IPS-15b (cell line): ENCODE measurements at regions not wholly inside any gene's neighbourhood (a gene's known extent, or its start where the extent isn't known, plus 50 kb on each side); places are given as distances from the start of the nearest gene placed in this dataset.

Experiments
- H3K27me3 ChIP-seq: one replicate; pipeline ENCODE4 v1.6.1; 2013; ENCODE audit warnings: low read length; ENCODE audit not compliant: control insufficient read depth, insufficient read depth
- H3K36me3 ChIP-seq: one replicate; pipeline ENCODE4 v1.6.1; 2013; ENCODE audit warnings: low read length; ENCODE audit not compliant: control insufficient read depth, insufficient read depth
- H3K4me1 ChIP-seq: one replicate; pipeline ENCODE4 v1.6.1; 2013; ENCODE audit warnings: mild to moderate bottlenecking, low read length; ENCODE audit not compliant: control insufficient read depth, insufficient read depth
- H3K4me3 ChIP-seq: one replicate; pipeline ENCODE4 v1.5.1; 2013; ENCODE audit warnings: low read depth, low read length
- H3K9ac ChIP-seq: one replicate; pipeline ENCODE4 v1.6.1; 2013; ENCODE audit warnings: low read depth, mild to moderate bottlenecking, low read length
- H3K9me3 ChIP-seq: one replicate; pipeline ENCODE4 v1.6.1; 2013; ENCODE audit warnings: mild to moderate bottlenecking, low read length; ENCODE audit not compliant: control insufficient read depth, insufficient read depth

- Histone ChIP-seq H3K4me3 (no peak overlapping the region), H3K4me1 (no peaks in the 10 kb centered on the region), H3K9ac (no peak overlapping the region), H3K36me3 (no peaks in the 10 kb centered on the region), H3K27me3 (no peaks in the 10 kb centered on the region), H3K9me3 (no peaks in the 10 kb centered on the region)
Observed at GRCh38 chr9:75692309-75692708, 198.2 kb upstream of the PCSK5 start.

- H3K9ac ChIP-seq: no peak overlapping the region
- H3K36me3 ChIP-seq: no peaks in the 10 kb centered on the region
- no peaks in the 10 kb centered on the region for H3K9me3 ChIP-seq
- no peaks in the 10 kb centered on the region for H3K4me1 ChIP-seq
- H3K27me3 ChIP-seq: no peaks in the 10 kb centered on the region
- H3K4me3 ChIP-seq: no peak overlapping the region
Observed at GRCh38 chr9:75695921-75696320, 194.6 kb upstream of the PCSK5 start.

GRCh38 chr9:75699017-75699416 is 191.5 kb upstream of the PCSK5 start:
- no peaks in the 10 kb centered on the region for H3K27me3 ChIP-seq
- H3K36me3 ChIP-seq: no peaks in the 10 kb centered on the region
- H3K4me3 ChIP-seq: no peak overlapping the region
- no peaks in the 10 kb centered on the region for H3K9me3 ChIP-seq
- H3K9ac ChIP-seq: no peak overlapping the region
- H3K4me1 ChIP-seq: no peaks in the 10 kb centered on the region

GRCh38 chr9:75699625-75700251 is 190.7 kb upstream of the PCSK5 start:
- H3K9ac ChIP-seq: no peak overlapping the region
- no peaks in the 10 kb centered on the region for H3K4me1 ChIP-seq
- H3K4me3 ChIP-seq: no peak overlapping the region
- no peaks in the 10 kb centered on the region for H3K27me3 ChIP-seq
- no peaks in the 10 kb centered on the region for H3K9me3 ChIP-seq
- H3K36me3 ChIP-seq: no peaks in the 10 kb centered on the region

GRCh38 chr9:75700252-75700640 is 190.2 kb upstream of the PCSK5 start:
- H3K9ac ChIP-seq: no peak overlapping the region
- H3K27me3 ChIP-seq: no peaks in the 10 kb centered on the region
- H3K4me1 ChIP-seq: no peaks in the 10 kb centered on the region
- H3K36me3 ChIP-seq: no peaks in the 10 kb centered on the region
- H3K4me3 ChIP-seq: no peak overlapping the region
- no peaks in the 10 kb centered on the region for H3K9me3 ChIP-seq

- Histone ChIP-seq H3K4me1 (peaks cover 3% of the 10 kb centered on the region), H3K9me3 (no peaks in the 10 kb centered on the region), H3K36me3 (no peaks in the 10 kb centered on the region), H3K9ac (no peak overlapping the region), H3K27me3 (no peaks in the 10 kb centered on the region), H3K4me3 (no peak overlapping the region)
Observed at GRCh38 chr9:75707191-75707590, 183.3 kb upstream of the PCSK5 start.

GRCh38 chr9:75709698-75710097 is 180.8 kb upstream of the PCSK5 start:
- Histone ChIP-seq H3K36me3 (no peaks in the 10 kb centered on the region), H3K4me1 (peaks cover 3% of the 10 kb centered on the region), H3K9me3 (no peaks in the 10 kb centered on the region), H3K4me3 (no peak overlapping the region), H3K27me3 (no peaks in the 10 kb centered on the region), H3K9ac (no peak overlapping the region)

- Histone ChIP-seq H3K4me1 (peaks cover 3% of the 10 kb centered on the region), H3K36me3 (no peaks in the 10 kb centered on the region), H3K9ac (no peak overlapping the region), H3K27me3 (no peaks in the 10 kb centered on the region), H3K4me3 (no peak overlapping the region), H3K9me3 (no peaks in the 10 kb centered on the region)
Observed at GRCh38 chr9:75712700-75713099, 177.8 kb upstream of the PCSK5 start.

- Histone ChIP-seq H3K4me1 (peaks cover 3% of the 10 kb centered on the region), H3K36me3 (no peaks in the 10 kb centered on the region), H3K27me3 (no peaks in the 10 kb centered on the region), H3K9me3 (no peaks in the 10 kb centered on the region), H3K9ac (no peak overlapping the region), H3K4me3 (no peak overlapping the region)
Observed at GRCh38 chr9:75713335-75713734, 177.1 kb upstream of the PCSK5 start.

GRCh38 chr9:75715360-75715759 is 175.1 kb upstream of the PCSK5 start:
- Histone ChIP-seq H3K27me3 (no peaks in the 10 kb centered on the region), H3K9me3 (no peaks in the 10 kb centered on the region), H3K9ac (no peak overlapping the region), H3K4me3 (no peak overlapping the region), H3K4me1 (peaks cover 3% of the 10 kb centered on the region), H3K36me3 (no peaks in the 10 kb centered on the region)

GRCh38 chr9:75718677-75719076 is 171.8 kb upstream of the PCSK5 start:
- no peak overlapping the region for H3K9ac ChIP-seq

GRCh38 chr9:75728391-75728790 is 162.1 kb upstream of the PCSK5 start:
- H3K9ac ChIP-seq: no peak overlapping the region
- H3K36me3 ChIP-seq: no peaks in the 10 kb centered on the region

More at GRCh38 chr9:75718677-75719076, 171.8 kb upstream of the PCSK5 start:
- no peaks in the 10 kb centered on the region for H3K36me3 ChIP-seq
- no peaks in the 10 kb centered on the region for H3K27me3 ChIP-seq
- no peaks in the 10 kb centered on the region for H3K9me3 ChIP-seq
- no peak overlapping the region for H3K4me3 ChIP-seq
- no peaks in the 10 kb centered on the region for H3K4me1 ChIP-seq

More at GRCh38 chr9:75728391-75728790, 162.1 kb upstream of the PCSK5 start:
- Histone ChIP-seq H3K27me3 (no peaks in the 10 kb centered on the region), H3K4me3 (no peak overlapping the region), H3K4me1 (no peaks in the 10 kb centered on the region), H3K9me3 (no peaks in the 10 kb centered on the region)
